Left lung (tissue), 4 donors: ENCODE measurements at regions not wholly inside any gene's neighbourhood (a gene's known extent, or its start where the extent isn't known, plus 50 kb on each side); places are given as distances from the start of the nearest gene placed in this dataset.

Experiments
- ATAC-seq: fragments of 200-7000 bp; cut with Tn5 transposase; one replicate; pipeline ENCODE4 v1.9.1; 2020; ENCODE audit warnings: moderate library complexity
- DNase-seq, 4 donors: peaks; one replicate each; pipeline ENCODE4 v3.0.0-alpha.2; 2013 to 2020
- H3K27ac ChIP-seq, 2 donors: fragments of 200-600 bp; sonication (generic) in 1 of 2; one replicate each; pipeline versions ENCODE4 v1.5.0 to v1.8.0; 2020 to 2021
- H3K27me3 ChIP-seq, 2 donors: fragments of 200-600 bp; sonication (generic) in 1 of 2; one replicate each; pipeline versions ENCODE4 v1.5.0 to v1.8.0; 2020 to 2021
- H3K36me3 ChIP-seq, 2 donors: fragments of 200-600 bp; sonication (generic) in 1 of 2; one replicate each; pipeline versions ENCODE4 v1.5.0 to v1.8.0; 2020 to 2021
- H3K4me1 ChIP-seq, 2 donors: fragments of 200-600 bp; one replicate each; pipeline ENCODE4 v1.8.0; 2021
- H3K4me3 ChIP-seq, 2 donors: fragments of 200-600 bp; sonication (generic) in 1 of 2; one replicate each; pipeline versions ENCODE4 v1.5.0 to v1.8.0; 2020 to 2021; ENCODE audit warnings: mild to moderate bottlenecking in 1 of 2
- H3K9me3 ChIP-seq, 2 donors: fragments of 200-600 bp; sonication (generic) in 1 of 2; one replicate each; pipeline versions ENCODE4 v1.5.0 to v1.8.0; 2020 to 2021
- CTCF ChIP-seq, 2 donors: fragments of 200-600 bp; sonication (generic) in 1 of 2; IDR thresholded peaks; one replicate each; pipeline versions ENCODE4 v1.5.0 to v1.8.0; 2021; ENCODE audit warnings: antibody characterized with exemption in 2 of 2
- intact Hi-C, 2 donors: fragments of 100-400 bp; cut with DNase I; formaldehyde crosslinking; loops; one replicate each; pipeline versions ENCODE4 v1.11.2 to v1.14.2; 2022
- donor health status: DM: no; HTN: yes; CAD: no.
- donor health status: DM: no; HTN: no; CAD: no.

GRCh38 chr14:97210202-97210601, 413.0 kb downstream of the VRK1 start:
- Histone ChIP-seq H3K27ac (no peak overlapping the region), H3K4me3 (no peak overlapping the region), H3K9me3 (no peaks in the 10 kb centered on the region), H3K36me3 (no peaks in the 10 kb centered on the region), H3K27me3 (peaks cover 0 to 12% of the 10 kb centered on the region in 2 donors), H3K4me1 (no peaks in the 10 kb centered on the region)
- TF ChIP-seq CTCF (IDR thresholded peaks at IDR 0.05): no peak
- no peak for ATAC-seq
- DNase-seq: no peak
- intact Hi-C loops: no loop called here

GRCh38 chr14:97212399-97212798, 415.2 kb downstream of the VRK1 start:
- Histone ChIP-seq H3K4me1 (no peaks in the 10 kb centered on the region), H3K27me3 (peaks cover 1 to 12% of the 10 kb centered on the region in 2 donors), H3K4me3 (no peak overlapping the region), H3K36me3 (no peaks in the 10 kb centered on the region), H3K27ac (no peak overlapping the region), H3K9me3 (no peaks in the 10 kb centered on the region)
- no peak for TF ChIP-seq CTCF (IDR thresholded peaks at IDR 0.05)
- DNase-seq (no peak), ATAC-seq (no peak)
- intact Hi-C loops: no loop called here

- intact Hi-C loops: no loop called here
- Histone ChIP-seq H3K9me3 (no peaks in the 10 kb centered on the region), H3K27ac (no peak overlapping the region), H3K4me3 (no peak overlapping the region), H3K27me3 (peaks cover 14 to 20% of the 10 kb centered on the region in 2 donors), H3K4me1 (peaks cover 0 to 5% of the 10 kb centered on the region in 2 donors), H3K36me3 (no peaks in the 10 kb centered on the region)
- ATAC-seq (no peak), DNase-seq (no peak)
- TF ChIP-seq CTCF (IDR thresholded peaks at IDR 0.05): no peak
These were observed 416.5 kb downstream of the VRK1 start for GRCh38 chr14:97213720-97214119.

- TF ChIP-seq CTCF (IDR thresholded peaks at IDR 0.05): no peak
- no peak for DNase-seq
- Histone ChIP-seq H3K9me3 (no peaks in the 10 kb centered on the region), H3K27ac (no peak overlapping the region), H3K27me3 (peaks cover 30 to 37% of the 10 kb centered on the region in 2 donors), H3K4me3 (no peak overlapping the region), H3K36me3 (no peaks in the 10 kb centered on the region), H3K4me1 (peaks cover 0 to 12% of the 10 kb centered on the region in 2 donors)
- ATAC-seq: no peak
- intact Hi-C loops: no loop called here
These were observed 418.2 kb downstream of the VRK1 start for GRCh38 chr14:97215263-97215969.

- Histone ChIP-seq H3K4me1 (peaks cover 0 to 12% of the 10 kb centered on the region in 2 donors), H3K9me3 (no peaks in the 10 kb centered on the region), H3K4me3 (no peak overlapping the region), H3K27me3 (peaks cover 36 to 51% of the 10 kb centered on the region in 2 donors), H3K36me3 (no peaks in the 10 kb centered on the region), H3K27ac (no peak overlapping the region)
- intact Hi-C loops: no loop called here
- no peak for TF ChIP-seq CTCF (IDR thresholded peaks at IDR 0.05)
- ATAC-seq (no peak), DNase-seq (no peak)
These were observed 420.1 kb downstream of the VRK1 start for GRCh38 chr14:97217111-97217885.
